PC-3 (cell line): ENCODE measurements at regions not wholly inside any gene's neighbourhood (a gene's known extent, or its start where the extent isn't known, plus 50 kb on each side); places are given as distances from the start of the nearest gene placed in this dataset.

Experiments used
- ATAC-seq: fragments of 200-7000 bp; cut with Tn5 transposase; 2 replicates; pipeline ENCODE4 v1.9.1; 2020; ENCODE audit warnings: mild to moderate bottlenecking, moderate library complexity
- BruUV-seq: library from RNA; stranded (reverse); fragments of 400-500 nt; replicated peaks from 2 replicates; lab custom pipeline; 2021; lab: Mats Ljungman, UMichigan
- CTCF ChIA-PET: fragments of 300-600 bp; sonication (Branson Sonifier 250); formaldehyde crosslinking; loops from one replicate; lab custom pipeline; 2022; ENCODE audit warnings: antibody characterized with exemption; lab: Charles Lee
- POLR2A ChIA-PET: fragments of 300-600 bp; sonication (Branson Sonifier 250); formaldehyde crosslinking; loops from one replicate; lab custom pipeline; 2022; ENCODE audit warnings: antibody characterized with exemption; ENCODE audit not compliant: unreplicated experiment; lab: Charles Lee
- DNase-seq: peaks from one replicate; pipeline ENCODE4 v3.0.0-alpha.2; 2015
- H2AFZ ChIP-seq: fragments of 300-600 bp; sonication (generic); 2 replicates; pipeline ENCODE4 v1.6.0; 2016; ENCODE audit warnings: antibody characterized with exemption, low read length
- H3F3A ChIP-seq: fragments of 300-600 bp; sonication (generic); one replicate; pipeline ENCODE4 v1.6.0; 2017; ENCODE audit warnings: antibody characterized with exemption, low read length, control low read depth, mild to moderate bottlenecking; ENCODE audit not compliant: unreplicated experiment
- H3K27ac ChIP-seq: fragments of 300-600 bp; sonication (generic); 2 replicates; pipeline ENCODE4 v1.5.1; 2016; ENCODE audit warnings: mild to moderate bottlenecking, low read length
- H3K27me3 ChIP-seq: fragments of 300-600 bp; sonication (generic); 2 replicates; pipeline ENCODE4 v1.6.1; 2016; ENCODE audit warnings: low read length, mixed read lengths
- H3K36me3 ChIP-seq: fragments of 300-600 bp; sonication (generic); 2 replicates; pipeline ENCODE4 v1.6.1; 2016; ENCODE audit warnings: low read depth, mixed run types, low read length, mixed read lengths
- H3K4me1 ChIP-seq: fragments of 300-600 bp; sonication (generic); 2 replicates; pipeline ENCODE4 v1.5.1; 2016; ENCODE audit warnings: low read length; ENCODE audit not compliant: insufficient read depth
- H3K4me2 ChIP-seq: fragments of 300-600 bp; sonication (generic); 2 replicates; pipeline ENCODE4 v1.6.0; 2016; ENCODE audit warnings: low read length
- H3K4me3 ChIP-seq: fragments of 300-600 bp; sonication (generic); 2 replicates; pipeline ENCODE4 v1.5.1; 2016; ENCODE audit warnings: mild to moderate bottlenecking, low read length, mixed read lengths
- H3K79me2 ChIP-seq: fragments of 300-600 bp; sonication (generic); 2 replicates; pipeline ENCODE4 v1.6.1; 2017; ENCODE audit warnings: low read length, mixed read lengths
- H3K9ac ChIP-seq: fragments of 300-600 bp; sonication (generic); 2 replicates; pipeline ENCODE4 v1.6.0; 2016; ENCODE audit warnings: mild to moderate bottlenecking, low read length
- H3K9me2 ChIP-seq: fragments of 300-600 bp; sonication (generic); replicated peaks from 2 replicates; pipeline ENCODE4 v1.6.1; 2016; ENCODE audit warnings: mixed run types, low read length, mixed read lengths
- H3K9me3 ChIP-seq: fragments of 300-600 bp; sonication (generic); 2 replicates; pipeline ENCODE4 v1.6.1; 2016; ENCODE audit warnings: low read length, mixed read lengths
- H4K20me1 ChIP-seq: fragments of 300-600 bp; sonication (generic); 2 replicates; pipeline ENCODE4 v1.6.1; 2016; ENCODE audit warnings: low read length, mixed read lengths
- CTCF ChIP-seq: fragments of 300-600 bp; sonication (generic); conservative IDR thresholded peaks from 2 replicates; pipeline ENCODE4 v1.5.1; 2017; ENCODE audit warnings: antibody characterized with exemption, low read depth, mild to moderate bottlenecking, low read length
- EZH2 ChIP-seq: fragments of 300-600 bp; sonication (generic); IDR thresholded peaks from one replicate; pipeline ENCODE4 v1.6.1; 2017; ENCODE audit warnings: antibody characterized with exemption, mild to moderate bottlenecking, low read length; ENCODE audit not compliant: unreplicated experiment
- EZH2phosphoT487 ChIP-seq: fragments of 300-600 bp; sonication (generic); IDR thresholded peaks from 2 replicates; pipeline ENCODE4 v1.6.1; 2018; ENCODE audit warnings: mild to moderate bottlenecking, antibody characterized with exemption, low read length, borderline replicate concordance
- intact Hi-C: fragments of 100-400 bp; cut with micrococcal nuclease; formaldehyde crosslinking; loops from 2 replicates; pipeline ENCODE4 v1.9.0; 2023

GRCh38 chr3:147975165-147975564, 566.0 kb downstream of the ZIC1 start:
- no TSS peak for BruUV-seq

GRCh38 chr3:147977001-147977400, 567.8 kb downstream of the ZIC1 start:
- ATAC-seq (no peak), DNase-seq (no peak)
- no peaks in the 10 kb centered on the region for H3K9me2 ChIP-seq
- no peak overlapping the region for H2AFZ ChIP-seq
- no peaks in the 10 kb centered on the region for H3K9me3 ChIP-seq
- H3K79me2 ChIP-seq = no peaks in the 10 kb centered on the region
- H4K20me1 ChIP-seq = no peaks in the 10 kb centered on the region
- no TSS peak for BruUV-seq
- H3K36me3 ChIP-seq = no peaks in the 10 kb centered on the region
- H3K4me2 ChIP-seq = no peak overlapping the region
- ChIA-PET CTCF (no interaction called here), POLR2A (no interaction called here)
- intact Hi-C loops = no loop called here
- H3K27me3 ChIP-seq = no peaks in the 10 kb centered on the region
- TF ChIP-seq CTCF (no peak), EZH2 (no peak), EZH2phosphoT487 (no peak)
- no peak overlapping the region for H3K9ac ChIP-seq
- no peaks in the 10 kb centered on the region for H3F3A ChIP-seq
- H3K27ac ChIP-seq = no peak overlapping the region
- no peaks in the 10 kb centered on the region for H3K4me1 ChIP-seq
- no peak overlapping the region for H3K4me3 ChIP-seq

More at GRCh38 chr3:147975165-147975564, 566.0 kb downstream of the ZIC1 start:
- Histone ChIP-seq H3F3A (no peaks in the 10 kb centered on the region), H3K4me2 (no peak overlapping the region), H3K9ac (no peak overlapping the region), H3K79me2 (no peaks in the 10 kb centered on the region), H3K36me3 (no peaks in the 10 kb centered on the region), H4K20me1 (no peaks in the 10 kb centered on the region), H3K27ac (no peak overlapping the region), H3K4me3 (no peak overlapping the region), H3K9me2 (no peaks in the 10 kb centered on the region), H3K27me3 (no peaks in the 10 kb centered on the region), H3K9me3 (no peaks in the 10 kb centered on the region), H2AFZ (no peak overlapping the region), H3K4me1 (no peaks in the 10 kb centered on the region)
- POLR2A ChIA-PET = interaction anchor here (0.6 kb wide), 1 partner anchor 889 kb away, joined by 3 read pairs; no protein-coding TSS in a partner anchor
- intact Hi-C loops = no loop called here
- no peak for ATAC-seq
- no peak for DNase-seq
- TF ChIP-seq EZH2phosphoT487 (no peak), CTCF (no peak), EZH2 (no peak)
- CTCF ChIA-PET = no interaction called here

GRCh38 chr3:147987549-147987948, 578.4 kb downstream of the ZIC1 start:
- Histone ChIP-seq H3K9me3 (no peaks in the 10 kb centered on the region), H2AFZ (no peak overlapping the region), H3K27me3 (no peaks in the 10 kb centered on the region), H3K9me2 (no peaks in the 10 kb centered on the region), H3K36me3 (no peaks in the 10 kb centered on the region), H3F3A (no peaks in the 10 kb centered on the region), H3K27ac (no peak overlapping the region), H4K20me1 (no peaks in the 10 kb centered on the region), H3K9ac (no peak overlapping the region), H3K79me2 (no peaks in the 10 kb centered on the region), H3K4me1 (no peaks in the 10 kb centered on the region), H3K4me2 (no peak overlapping the region), H3K4me3 (no peak overlapping the region)
- no peak for ATAC-seq
- ChIA-PET POLR2A (no interaction called here), CTCF (no interaction called here)
- TF ChIP-seq EZH2 (no peak), CTCF (no peak), EZH2phosphoT487 (no peak)
- intact Hi-C loops = no loop called here
- DNase-seq = no peak
- BruUV-seq = no TSS peak
